Mesenchymal stem cell (in vitro differentiated cells and primary cell): ENCODE measurements at regions not wholly inside any gene's neighbourhood (a gene's known extent, or its start where the extent isn't known, plus 50 kb on each side); places are given as distances from the start of the nearest gene placed in this dataset.

ENCODE experiments used
- DNase-seq: peaks from one replicate; pipeline ENCODE4 v3.0.0-alpha.2; 2013
- H2AFZ ChIP-seq: one replicate; pipeline ENCODE4 v1.6.1; 2013; ENCODE audit warnings: low read depth, mild to moderate bottlenecking, control low read depth, inconsistent platforms, low read length, moderate library complexity
- H2AK5ac ChIP-seq: 2 replicates; pipeline ENCODE4 v1.6.1; 2013; ENCODE audit warnings: low read length, moderate library complexity, mild to moderate bottlenecking, inconsistent platforms; ENCODE audit not compliant: severe bottlenecking
- H2BK120ac ChIP-seq: one replicate; pipeline ENCODE4 v1.6.1; 2013; ENCODE audit warnings: low read depth, mild to moderate bottlenecking, inconsistent platforms, low read length, moderate library complexity
- H2BK12ac ChIP-seq, 2 experiments: one replicate each; pipeline ENCODE4 v1.6.1; 2013; ENCODE audit warnings: inconsistent platforms in 2 of 2, low read length in 2 of 2, mild to moderate bottlenecking in 2 of 2, moderate library complexity in 2 of 2, control low read depth in 1 of 2
- H2BK15ac ChIP-seq: one replicate; pipeline ENCODE4 v1.6.1; 2013; ENCODE audit warnings: mild to moderate bottlenecking, low read depth, inconsistent platforms; ENCODE audit not compliant: poor library complexity, severe bottlenecking
- H2BK5ac ChIP-seq: 2 replicates; pipeline ENCODE4 v1.6.1; 2013; ENCODE audit warnings: low read depth, mild to moderate bottlenecking, low read length, control low read depth, inconsistent platforms; ENCODE audit not compliant: poor library complexity, severe bottlenecking
- H3K14ac ChIP-seq, 2 experiments: one replicate each; pipeline ENCODE4 v1.6.1; 2013; ENCODE audit warnings: inconsistent platforms in 2 of 2, low read length in 2 of 2, control low read depth in 1 of 2, mild to moderate bottlenecking in 1 of 2, moderate library complexity in 1 of 2
- H3K18ac ChIP-seq, 2 experiments: one replicate each; pipeline ENCODE4 v1.6.1; 2013; ENCODE audit warnings: inconsistent platforms in 2 of 2, low read length in 2 of 2, control low read depth in 1 of 2, low read depth in 1 of 2, mild to moderate bottlenecking in 1 of 2
- H3K23ac ChIP-seq, 2 experiments: one replicate each; pipeline ENCODE4 v1.6.1; 2013; ENCODE audit warnings: inconsistent platforms in 2 of 2, low read length in 2 of 2, mild to moderate bottlenecking in 2 of 2, moderate library complexity in 2 of 2, control low read depth in 1 of 2
- H3K27ac ChIP-seq: 2 replicates; pipeline ENCODE4 v1.5.1; 2013; ENCODE audit warnings: mild to moderate bottlenecking, moderate library complexity, low read length, control low read depth, inconsistent platforms; ENCODE audit not compliant: poor library complexity, severe bottlenecking
- H3K27me3 ChIP-seq, 2 experiments: 2 replicates each; pipeline versions ENCODE4 v1.6.1 to v1.7.0; 2013; ENCODE audit warnings: low read length in 2 of 2, mild to moderate bottlenecking in 2 of 2, moderate library complexity in 2 of 2, control low read depth in 1 of 2, inconsistent platforms in 1 of 2; ENCODE audit not compliant: control insufficient read depth in 1 of 2, insufficient read depth in 1 of 2
- H3K36me3 ChIP-seq, 2 experiments: 2 replicates each; pipeline versions ENCODE4 v1.6.1 to v1.7.0; 2013; ENCODE audit warnings: low read length in 2 of 2, control low read depth in 1 of 2, inconsistent platforms in 1 of 2, low read depth in 1 of 2, mild to moderate bottlenecking in 1 of 2; ENCODE audit not compliant: insufficient read depth in 2 of 2, control insufficient read depth in 1 of 2
- H3K4ac ChIP-seq, 2 experiments: one replicate each; pipeline ENCODE4 v1.6.1; 2013; ENCODE audit warnings: inconsistent platforms in 2 of 2, low read length in 2 of 2, mild to moderate bottlenecking in 2 of 2, moderate library complexity in 2 of 2, control low read depth in 1 of 2, low read depth in 1 of 2
- H3K4me1 ChIP-seq: 2 replicates; pipeline ENCODE4 v1.6.1; 2013; ENCODE audit warnings: low read depth, low read length, control low read depth; ENCODE audit not compliant: control insufficient read depth, insufficient read depth
- H3K4me2 ChIP-seq: 2 replicates; pipeline ENCODE4 v1.6.1; 2013; ENCODE audit warnings: low read length, mild to moderate bottlenecking, inconsistent platforms; ENCODE audit not compliant: poor library complexity, severe bottlenecking
- H3K4me3 ChIP-seq, 2 experiments: 2 replicates each; pipeline versions ENCODE4 v1.5.1 to v1.7.0; 2013; ENCODE audit warnings: low read length in 2 of 2, mild to moderate bottlenecking in 2 of 2, control low read depth in 1 of 2, low read depth in 1 of 2; ENCODE audit not compliant: insufficient read depth in 1 of 2
- H3K79me1 ChIP-seq: replicated peaks from 2 replicates; pipeline ENCODE4 v1.6.1; 2013; ENCODE audit warnings: mild to moderate bottlenecking, control low read depth, low read length, inconsistent platforms; ENCODE audit not compliant: poor library complexity, severe bottlenecking
- H3K9ac ChIP-seq: 2 replicates; pipeline ENCODE4 v1.7.0; 2013; ENCODE audit warnings: mild to moderate bottlenecking, low read length, moderate library complexity
- H3K9me3 ChIP-seq: 2 replicates; pipeline ENCODE4 v1.7.0; 2013; ENCODE audit warnings: mild to moderate bottlenecking, low read length; ENCODE audit not compliant: control insufficient read depth
- H4K8ac ChIP-seq: one replicate; pipeline ENCODE4 v1.6.1; 2013; ENCODE audit warnings: inconsistent platforms, mild to moderate bottlenecking, low read length, moderate library complexity
- H4K91ac ChIP-seq: one replicate; pipeline ENCODE4 v1.6.1; 2013; ENCODE audit warnings: mild to moderate bottlenecking, low read length, inconsistent platforms
- WGBS: methylation state at CpG from one replicate; pipeline ENCODE4 v1.1.7; 2013; ENCODE audit warnings: mixed read lengths; 5-methylcytosine and 5-hydroxymethylcytosine counted together

- Histone ChIP-seq H3K4me3 (no peak overlapping the region), H2AFZ (no peak overlapping the region), H3K79me1 (no peaks in the 10 kb centered on the region), H3K27me3 (no peaks in the 10 kb centered on the region), H2BK5ac (no peak overlapping the region), H3K14ac (no peak overlapping the region), H3K9me3 (no peaks in the 10 kb centered on the region), H3K36me3 (no peaks in the 10 kb centered on the region), H2BK15ac (no peak overlapping the region), H3K23ac (no peak overlapping the region), H3K4ac (no peak overlapping the region), H3K4me2 (no peak overlapping the region), H3K27ac (no peak overlapping the region), H3K9ac (no peak overlapping the region), H4K8ac (no peak overlapping the region), H4K91ac (no peak overlapping the region), H3K18ac (no peak overlapping the region), H2BK12ac (no peak overlapping the region), H2AK5ac (no peak overlapping the region), H2BK120ac (no peak overlapping the region), H3K4me1 (no peaks in the 10 kb centered on the region)
- no peak for DNase-seq
- WGBS, result 100% methylated on average over 1 of the region's 3 CpGs
Measured at GRCh38 chr13:62040078-62040477, 624.4 kb upstream of the PCDH20 start.

GRCh38 chr13:62038214-62038613 is 622.6 kb upstream of the PCDH20 start:
- Histone ChIP-seq H3K4me3 (no peak overlapping the region), H2BK12ac (no peak overlapping the region), H4K91ac (no peak overlapping the region), H3K4me2 (no peak overlapping the region), H3K27me3 (no peaks in the 10 kb centered on the region), H2BK15ac (no peak overlapping the region), H2BK5ac (no peak overlapping the region), H3K4ac (no peak overlapping the region), H3K18ac (no peak overlapping the region), H2AK5ac (no peak overlapping the region), H4K8ac (no peak overlapping the region), H2BK120ac (no peak overlapping the region), H3K79me1 (no peaks in the 10 kb centered on the region), H3K9ac (no peak overlapping the region), H3K4me1 (no peaks in the 10 kb centered on the region), H2AFZ (no peak overlapping the region), H3K27ac (no peak overlapping the region), H3K23ac (no peak overlapping the region), H3K36me3 (no peaks in the 10 kb centered on the region), H3K9me3 (no peaks in the 10 kb centered on the region), H3K14ac (no peak overlapping the region)
- WGBS, result 86% methylated on average over 1 of the region's 1 CpG
- DNase-seq, result no peak

GRCh38 chr13:62035981-62036380 is 620.3 kb upstream of the PCDH20 start:
- no peak overlapping the region for H2BK5ac ChIP-seq
- no peak overlapping the region for H3K27ac ChIP-seq
- H3K23ac ChIP-seq, result no peak overlapping the region
- H2AFZ ChIP-seq, result no peak overlapping the region
- H3K4me3 ChIP-seq, result no peak overlapping the region
- H3K18ac ChIP-seq, result no peak overlapping the region
- H3K4me2 ChIP-seq, result no peak overlapping the region
- H3K4ac ChIP-seq, result no peak overlapping the region
- no peak overlapping the region for H3K9ac ChIP-seq
- no peaks in the 10 kb centered on the region for H3K4me1 ChIP-seq
- no peak overlapping the region for H4K8ac ChIP-seq
- H3K27me3 ChIP-seq, result no peaks in the 10 kb centered on the region
- no peak overlapping the region for H2AK5ac ChIP-seq
- H2BK15ac ChIP-seq, result no peak overlapping the region
- H3K14ac ChIP-seq, result no peak overlapping the region
- H4K91ac ChIP-seq, result no peak overlapping the region
- H3K79me1 ChIP-seq, result no peaks in the 10 kb centered on the region
- no peak for DNase-seq
- no peaks in the 10 kb centered on the region for H3K9me3 ChIP-seq
- 68% methylated on average over 2 of the region's 2 CpGs for WGBS
- H2BK120ac ChIP-seq, result no peak overlapping the region
- no peak overlapping the region for H2BK12ac ChIP-seq
- H3K36me3 ChIP-seq, result no peaks in the 10 kb centered on the region

GRCh38 chr13:62033934-62034333 is 618.3 kb upstream of the PCDH20 start:
- Histone ChIP-seq H3K9me3 (no peaks in the 10 kb centered on the region), H3K9ac (no peak overlapping the region), H3K27me3 (no peaks in the 10 kb centered on the region), H4K8ac (no peak overlapping the region), H2BK15ac (no peak overlapping the region), H3K4me3 (no peak overlapping the region), H4K91ac (no peak overlapping the region), H3K14ac (no peak overlapping the region), H2BK12ac (no peak overlapping the region), H3K36me3 (no peaks in the 10 kb centered on the region), H3K27ac (no peak overlapping the region), H3K79me1 (no peaks in the 10 kb centered on the region), H3K4me2 (no peak overlapping the region), H3K18ac (no peak overlapping the region), H2AFZ (no peak overlapping the region), H3K4ac (no peak overlapping the region), H2BK120ac (no peak overlapping the region), H2BK5ac (no peak overlapping the region), H3K4me1 (no peaks in the 10 kb centered on the region), H2AK5ac (no peak overlapping the region), H3K23ac (no peak overlapping the region)
- no peak for DNase-seq
- WGBS, result 47% methylated on average over 2 of the region's 4 CpGs
